Naive thymus-derived CD4-positive, alpha-beta T cell (primary cell): ENCODE measurements at regions not wholly inside any gene's neighbourhood (a gene's known extent, or its start where the extent isn't known, plus 50 kb on each side); places are given as distances from the start of the nearest gene placed in this dataset.
"Not testable (repeated sequence)": the region's sequence is repeated elsewhere in the genome, so short reads cannot be mapped to it uniquely, and the experiment has no call there.

ENCODE experiments used
- ATAC-seq: fragments of 150-1000 bp; cut with Tn5 transposase; 2 replicates; pipeline ENCODE4 v1.10.0; 2021; ENCODE audit warnings: mild to moderate bottlenecking, moderate library complexity
- CTCF ChIA-PET: fragments of 350-600 bp; sonication (Branson Sonifier 250); formaldehyde crosslinking; loops from one replicate; lab custom pipeline; 2021; ENCODE audit warnings: antibody characterized with exemption; lab: Charles Lee
- POLR2A ChIA-PET: fragments of 350-600 bp; sonication (Branson Sonifier 250); formaldehyde crosslinking; loops from one replicate; lab custom pipeline; 2021; ENCODE audit warnings: antibody characterized with exemption, inconsistent platforms; lab: Charles Lee
- DNase-seq, 9 donors: peaks; one replicate each; pipeline versions ENCODE4 v3.0.0 to v3.0.0-alpha.2; 2020 to 2022; ENCODE audit warnings: mixed read lengths in 1 of 9
- H3K27ac ChIP-seq: one replicate; pipeline ENCODE4 v1.7.0; 2013; ENCODE audit warnings: mild to moderate bottlenecking, low read depth, low read length, moderate library complexity
- H3K27me3 ChIP-seq, 2 donors: one replicate each; pipeline ENCODE4 v1.7.0; 2013; ENCODE audit warnings: low read length in 2 of 2, mild to moderate bottlenecking in 2 of 2, moderate library complexity in 2 of 2; ENCODE audit not compliant: control insufficient read depth in 2 of 2, insufficient read depth in 2 of 2
- H3K36me3 ChIP-seq, 3 experiments: 1 replicate in 2 of 3; 2 replicates in 1 of 3; pipeline ENCODE4 v1.7.0; 2013; ENCODE audit warnings: low read length in 3 of 3, mild to moderate bottlenecking in 3 of 3, moderate library complexity in 1 of 3; ENCODE audit not compliant: insufficient read depth in 3 of 3, control insufficient read depth in 2 of 3
- H3K4me1 ChIP-seq, 2 donors: one replicate each; pipeline ENCODE4 v1.7.0; 2013; ENCODE audit warnings: low read length in 2 of 2, mild to moderate bottlenecking in 2 of 2, moderate library complexity in 1 of 2; ENCODE audit not compliant: control insufficient read depth in 2 of 2, insufficient read depth in 2 of 2
- H3K4me3 ChIP-seq: 2 replicates; pipeline ENCODE4 v1.7.0; 2013; ENCODE audit warnings: mild to moderate bottlenecking, low read length
- H3K9me3 ChIP-seq, 3 experiments: 1 replicate in 2 of 3; 2 replicates in 1 of 3; pipeline ENCODE4 v1.7.0; 2013; ENCODE audit warnings: low read length in 3 of 3; ENCODE audit not compliant: control insufficient read depth in 2 of 3
- H3K27ac Mint-ChIP-seq, 9 donors: one replicate each; pipeline ENCODE4 v1.8.0; 2020 to 2022; ENCODE audit warnings: mixed read lengths in 9 of 9, mild to moderate bottlenecking in 8 of 9, moderate library complexity in 5 of 9, inconsistent platforms in 2 of 9
- H3K27me3 Mint-ChIP-seq, 5 donors: one replicate each; pipeline ENCODE4 v1.8.0; 2021 to 2022; ENCODE audit warnings: mixed read lengths in 5 of 5, mild to moderate bottlenecking in 1 of 5
- H3K36me3 Mint-ChIP-seq, 5 donors: one replicate each; pipeline ENCODE4 v1.8.0; 2020 to 2022; ENCODE audit warnings: mixed read lengths in 5 of 5, mild to moderate bottlenecking in 3 of 5, inconsistent platforms in 1 of 5
- H3K4me1 Mint-ChIP-seq, 7 donors: one replicate each; pipeline ENCODE4 v1.8.0; 2020 to 2022; ENCODE audit warnings: mixed read lengths in 7 of 7, mild to moderate bottlenecking in 3 of 7, inconsistent platforms in 1 of 7
- H3K4me3 Mint-ChIP-seq, 10 donors: one replicate each; pipeline ENCODE4 v1.8.0; 2020 to 2022; ENCODE audit warnings: mild to moderate bottlenecking in 10 of 10, mixed read lengths in 10 of 10, moderate library complexity in 6 of 10, inconsistent platforms in 2 of 10
- H3K9me3 Mint-ChIP-seq, 11 donors: one replicate each; pipeline ENCODE4 v1.8.0; 2020 to 2022; ENCODE audit warnings: mixed read lengths in 11 of 11, mild to moderate bottlenecking in 4 of 11, inconsistent platforms in 1 of 11, moderate library complexity in 1 of 11
- intact Hi-C, 2 donors: fragments of 100-400 bp; cut with micrococcal nuclease; formaldehyde crosslinking; loops; one replicate each; pipeline ENCODE4 v1.15.1; 2023

GRCh38 chr6:96721227-96721626 lies 116.0 kb downstream of the GPR63 start:
- Mint-ChIP-seq H3K4me1 (no peaks in the 10 kb centered on the region), H3K9me3 (no peaks in the 10 kb centered on the region), H3K36me3 (no peaks in the 10 kb centered on the region), H3K27me3 (peaks cover 0 to 18% (median 13%) of the 10 kb centered on the region in 5 donors), H3K4me3 (no peak overlapping the region), H3K27ac (no peak overlapping the region)
- Histone ChIP-seq H3K27ac (no peak overlapping the region), H3K4me3 (no peak overlapping the region), H3K9me3 (no peaks in the 10 kb centered on the region), H3K27me3 (no peaks in the 10 kb centered on the region), H3K4me1 (no peaks in the 10 kb centered on the region), H3K36me3 (no peaks in the 10 kb centered on the region)
- ATAC-seq, result no peak
- POLR2A ChIA-PET, result no interaction called here
- no peak for DNase-seq
- intact Hi-C loops, result no loop called here
- CTCF ChIA-PET, result no interaction called here

- H3K27ac Mint-ChIP-seq, result no peak overlapping the region
- POLR2A ChIA-PET, result no interaction called here
Measured at GRCh38 chr6:96716221-96716620, 121.1 kb downstream of the GPR63 start.

DNA sequence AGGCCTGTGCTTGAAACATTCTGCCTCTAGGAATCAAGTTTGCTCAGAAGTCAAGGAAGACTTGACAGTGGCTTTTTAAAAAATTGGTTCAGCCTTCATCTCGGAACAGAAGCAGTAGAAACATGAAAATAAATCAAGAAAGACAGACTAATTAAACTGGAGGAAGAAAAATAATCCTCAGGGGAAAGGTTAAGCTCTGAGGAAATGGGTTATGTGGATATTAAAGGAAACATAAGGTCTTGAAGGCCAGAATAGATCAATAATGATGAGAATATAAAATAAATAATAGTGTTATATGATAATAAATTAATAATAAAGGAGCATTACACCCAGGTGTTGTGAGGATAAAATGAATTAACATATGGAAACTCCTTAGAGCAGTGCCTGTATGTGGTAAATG lies 121.7 kb downstream of the GPR63 start:
- ATAC-seq, result no peak
- DNase-seq, result no peak
- Mint-ChIP-seq H3K9me3 (no peaks in the 10 kb centered on the region), H3K27ac (no peak overlapping the region), H3K27me3 (peaks cover 0 to 20% (median 5%) of the 10 kb centered on the region in 5 donors), H3K36me3 (no peaks in the 10 kb centered on the region), H3K4me1 (no peaks in the 10 kb centered on the region), H3K4me3 (no peak overlapping the region)
- Histone ChIP-seq H3K27me3 (no peaks in the 10 kb centered on the region), H3K36me3 (no peaks in the 10 kb centered on the region), H3K27ac (no peak overlapping the region), H3K4me3 (no peak overlapping the region), H3K9me3 (no peaks in the 10 kb centered on the region), H3K4me1 (no peaks in the 10 kb centered on the region)
- intact Hi-C loops, result no loop called here
- CTCF ChIA-PET, result no interaction called here
- POLR2A ChIA-PET, result no interaction called here

More at GRCh38 chr6:96716221-96716620, 121.1 kb downstream of the GPR63 start:
- no peaks in the 10 kb centered on the region for H3K27me3 ChIP-seq
- H3K4me3 ChIP-seq, result no peak overlapping the region
- ATAC-seq (no peak), DNase-seq (no peak)
- Mint-ChIP-seq H3K9me3 (no peaks in the 10 kb centered on the region), H3K4me1 (no peaks in the 10 kb centered on the region), H3K36me3 (no peaks in the 10 kb centered on the region), H3K27me3 (peaks cover 0 to 22% (median 5%) of the 10 kb centered on the region in 5 donors), H3K4me3 (no peak overlapping the region)
- CTCF ChIA-PET, result no interaction called here
- H3K4me1 ChIP-seq, result no peaks in the 10 kb centered on the region
- intact Hi-C loops, result no loop called here
- no peak overlapping the region for H3K27ac ChIP-seq
- H3K9me3 ChIP-seq, result no peaks in the 10 kb centered on the region
- H3K36me3 ChIP-seq, result no peaks in the 10 kb centered on the region

- no peak overlapping the region for H3K27ac Mint-ChIP-seq
- ChIA-PET CTCF (no interaction called here), POLR2A (no interaction called here)
- Histone ChIP-seq H3K4me1 (no peaks in the 10 kb centered on the region), H3K36me3 (no peaks in the 10 kb centered on the region), H3K4me3 (no peak overlapping the region), H3K27me3 (no peaks in the 10 kb centered on the region), H3K27ac (no peak overlapping the region), H3K9me3 (no peaks in the 10 kb centered on the region)
- intact Hi-C loops, result no loop called here
- H3K9me3 Mint-ChIP-seq, result peaks cover 0 to 3% (median 0%) of the 10 kb centered on the region in 11 donors
- DNase-seq (no peak), ATAC-seq (no peak)
- H3K36me3 Mint-ChIP-seq, result no peaks in the 10 kb centered on the region
- no peak overlapping the region for H3K4me3 Mint-ChIP-seq
- peaks cover 0 to 13% (median 3%) of the 10 kb centered on the region in 5 donors for H3K27me3 Mint-ChIP-seq
- H3K4me1 Mint-ChIP-seq, result no peaks in the 10 kb centered on the region
Measured at GRCh38 chr6:96704713-96705112, 132.6 kb downstream of the GPR63 start.

GRCh38 chr6:96702626-96703025 lies 134.7 kb downstream of the GPR63 start:
- Mint-ChIP-seq H3K27me3 (peaks cover 2 to 24% (median 7%) of the 10 kb centered on the region in 5 donors), H3K4me3 (no peak overlapping the region), H3K4me1 (no peaks in the 10 kb centered on the region), H3K27ac (no peak overlapping the region), H3K9me3 (peaks cover 0 to 3% (median 0%) of the 10 kb centered on the region in 11 donors), H3K36me3 (no peaks in the 10 kb centered on the region)
- H3K36me3 ChIP-seq, result no peaks in the 10 kb centered on the region
- H3K27ac ChIP-seq, result no peak overlapping the region
- no peaks in the 10 kb centered on the region for H3K9me3 ChIP-seq
- intact Hi-C loops, result no loop called here
- H3K4me1 ChIP-seq, result no peaks in the 10 kb centered on the region
- CTCF ChIA-PET, result no interaction called here
- ATAC-seq, result no peak
- POLR2A ChIA-PET, result no interaction called here
- no peak for DNase-seq
- no peaks in the 10 kb centered on the region for H3K27me3 ChIP-seq
- no peak overlapping the region for H3K4me3 ChIP-seq

DNA sequence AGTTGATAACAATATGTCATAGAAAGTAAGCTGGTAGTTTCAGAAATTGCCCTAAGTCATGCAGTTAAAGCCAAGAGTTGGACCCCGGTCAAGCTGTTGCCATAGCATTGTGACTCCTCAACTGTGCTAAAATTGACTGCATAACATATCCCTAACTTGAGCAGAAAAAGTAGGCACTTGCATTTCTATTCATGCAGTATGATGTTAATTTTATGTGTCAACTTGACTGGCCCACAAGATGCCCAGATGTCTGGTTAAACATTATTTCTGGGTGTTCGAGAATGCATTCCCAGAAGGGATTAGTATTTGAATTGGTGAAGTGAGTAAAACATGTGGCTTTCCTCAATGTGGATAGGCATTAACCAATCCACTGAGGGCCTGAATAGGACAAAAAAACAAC lies 136.4 kb downstream of the GPR63 start:
- no peaks in the 10 kb centered on the region for H3K4me1 Mint-ChIP-seq
- Histone ChIP-seq H3K27ac (no peak overlapping the region), H3K36me3 (no peaks in the 10 kb centered on the region), H3K4me3 (no peak overlapping the region), H3K9me3 (no peaks in the 10 kb centered on the region), H3K27me3 (no peaks in the 10 kb centered on the region), H3K4me1 (no peaks in the 10 kb centered on the region)
- H3K27ac Mint-ChIP-seq, result no peak overlapping the region
- ATAC-seq (no peak), DNase-seq (no peak)
- H3K9me3 Mint-ChIP-seq, result peaks cover 0 to 3% (median 0%) of the 10 kb centered on the region in 11 donors
- H3K4me3 Mint-ChIP-seq, result no peak overlapping the region
- H3K27me3 Mint-ChIP-seq, result peaks cover 3 to 24% (median 8%) of the 10 kb centered on the region in 5 donors
- intact Hi-C loops, result no loop called here
- CTCF ChIA-PET, result no interaction called here
- POLR2A ChIA-PET, result no interaction called here
- H3K36me3 Mint-ChIP-seq, result no peaks in the 10 kb centered on the region

GRCh38 chr6:96694429-96694828 lies 131.5 kb downstream of the FHL5 start:
- intact Hi-C loops, H3K36me3 ChIP-seq, H3K4me3 ChIP-seq, H3K4me3 Mint-ChIP-seq, CTCF ChIA-PET, DNase-seq, H3K9me3 Mint-ChIP-seq, H3K27ac Mint-ChIP-seq, POLR2A ChIA-PET, H3K4me1 ChIP-seq, H3K27me3 ChIP-seq, H3K9me3 ChIP-seq, H3K27ac ChIP-seq, ATAC-seq, H3K36me3 Mint-ChIP-seq, H3K4me1 Mint-ChIP-seq: not testable (repeated sequence)
- H3K27me3 Mint-ChIP-seq, result peaks cover 21 to 54% (median 36%) of the 10 kb centered on the region in 5 donors
